NCI-H510A treated with DMSO at 0.1 percent for 48 hours (cell line): ENCODE measurements at regions not wholly inside any gene's neighbourhood (a gene's known extent, or its start where the extent isn't known, plus 50 kb on each side); places are given as distances from the start of the nearest gene placed in this dataset.
"Not testable (repeated sequence)": the region's sequence is repeated elsewhere in the genome, so short reads cannot be mapped to it uniquely, and the experiment has no call there.

Source experiments
- DNase-seq: peaks from one replicate; lab custom pipeline; 2025; lab: John Stamatoyannopoulos, UW

DNA sequence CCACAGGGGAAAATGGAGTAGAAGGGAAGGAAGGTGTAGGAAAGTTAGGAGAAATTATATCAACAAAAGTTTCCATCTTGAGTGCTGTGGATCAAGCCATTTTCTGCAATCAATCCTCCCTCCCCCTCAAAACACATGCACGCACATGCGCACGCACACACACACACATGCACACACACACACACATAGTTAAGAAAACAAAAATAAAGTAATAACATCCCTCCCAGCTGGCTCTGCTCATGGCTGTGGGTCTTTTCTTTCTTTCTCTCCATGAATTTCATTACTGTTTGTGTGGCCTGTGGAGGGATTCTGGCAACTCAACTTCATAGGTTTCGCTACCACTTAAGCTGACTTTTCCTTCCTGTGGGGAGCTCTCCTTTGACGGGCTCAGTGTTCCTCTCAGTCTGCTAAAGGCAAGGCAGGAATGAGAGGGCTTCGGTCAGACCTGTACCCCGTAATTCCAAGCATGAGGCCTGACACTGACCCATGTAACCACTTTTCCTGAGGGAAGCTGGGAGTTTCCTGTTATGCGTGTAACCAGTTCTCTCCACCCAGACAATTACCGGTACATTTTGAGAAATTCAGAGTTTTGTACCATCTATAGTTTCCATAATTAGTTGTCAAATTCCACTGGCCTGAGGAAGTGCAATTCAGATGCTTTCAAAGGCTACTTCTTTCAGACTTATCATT is 79.8 kb downstream of the ZNF92 start:
- DNase-seq = no peak

DNA sequence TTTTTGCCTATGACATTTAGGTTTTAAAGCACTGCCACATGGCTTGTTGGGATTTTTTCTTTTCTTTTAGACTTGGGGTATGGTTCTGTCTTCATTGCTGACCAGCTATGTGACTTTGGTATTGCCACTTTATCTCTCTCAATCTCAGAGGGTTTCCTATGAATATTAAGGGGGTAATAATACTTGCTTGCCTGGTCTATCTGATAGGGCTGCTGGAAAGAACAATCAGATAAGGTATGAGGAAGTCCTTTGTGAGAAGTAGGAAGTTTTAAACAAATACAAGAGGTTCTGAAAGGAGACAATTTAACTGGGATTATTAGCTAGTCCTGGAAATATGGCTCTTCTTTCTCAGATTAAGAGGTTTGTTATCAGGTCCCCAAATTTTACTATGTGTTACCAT is 80.8 kb downstream of the ZNF92 start:
- DNase-seq = no peak

DNA sequence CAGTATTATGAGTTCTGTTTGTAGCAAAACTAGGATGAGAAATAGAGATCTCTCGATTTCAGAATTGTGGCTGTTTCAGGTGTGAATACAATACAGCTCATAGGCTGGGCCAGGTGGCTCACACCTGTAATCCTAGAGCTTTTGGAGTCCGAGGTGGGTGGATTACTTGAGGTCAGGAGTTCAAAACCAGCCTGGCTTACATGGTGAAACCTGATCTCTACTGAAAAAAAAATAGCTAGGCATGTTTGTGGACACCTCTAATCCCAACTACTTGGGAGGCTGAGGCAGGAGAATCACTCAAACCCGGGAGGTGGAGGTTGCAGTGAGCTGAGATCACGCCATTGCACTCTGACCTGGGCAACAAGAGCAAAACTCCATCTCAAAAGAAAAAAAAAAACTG is 81.4 kb downstream of the ZNF92 start:
- not testable (repeated sequence) for DNase-seq

DNA sequence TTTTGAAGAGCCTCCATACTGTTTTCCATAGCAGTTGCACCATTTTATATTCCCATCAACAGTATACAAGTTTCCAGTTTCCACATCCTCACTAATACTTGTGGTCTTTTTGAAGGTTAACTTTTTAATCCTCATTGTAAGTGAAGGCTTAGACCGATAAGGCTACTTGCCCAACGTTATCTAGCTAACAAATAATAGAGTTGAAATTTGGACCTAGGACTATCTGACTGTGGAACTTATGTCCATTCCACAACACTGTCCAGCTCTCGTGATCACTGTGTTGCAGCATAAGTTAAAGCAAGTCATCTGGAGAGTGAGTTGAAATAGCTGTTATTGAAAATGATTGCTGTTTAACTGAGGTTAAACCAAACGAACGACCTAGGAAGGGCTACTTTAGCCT is 84.0 kb downstream of the ZNF92 start:
- no peak for DNase-seq

DNA sequence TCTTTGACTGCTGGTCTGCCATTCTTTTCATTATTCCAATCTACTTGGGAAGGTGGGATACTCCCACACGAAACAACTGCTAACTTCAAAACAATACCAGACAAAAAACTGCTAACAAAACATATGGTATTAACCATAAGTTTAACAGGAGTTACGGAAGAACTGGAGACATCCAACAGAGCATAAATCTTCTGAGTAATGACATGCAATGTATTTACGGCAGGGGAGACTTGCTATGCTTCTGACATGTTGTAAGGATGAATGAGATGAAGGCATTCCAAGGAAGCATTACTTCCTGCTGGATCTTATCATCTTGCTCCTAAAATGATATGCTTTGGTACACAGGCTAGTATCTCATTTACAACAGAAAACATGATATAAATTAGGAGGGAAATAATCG is 85.8 kb downstream of the ZNF92 start:
- no peak for DNase-seq

DNA sequence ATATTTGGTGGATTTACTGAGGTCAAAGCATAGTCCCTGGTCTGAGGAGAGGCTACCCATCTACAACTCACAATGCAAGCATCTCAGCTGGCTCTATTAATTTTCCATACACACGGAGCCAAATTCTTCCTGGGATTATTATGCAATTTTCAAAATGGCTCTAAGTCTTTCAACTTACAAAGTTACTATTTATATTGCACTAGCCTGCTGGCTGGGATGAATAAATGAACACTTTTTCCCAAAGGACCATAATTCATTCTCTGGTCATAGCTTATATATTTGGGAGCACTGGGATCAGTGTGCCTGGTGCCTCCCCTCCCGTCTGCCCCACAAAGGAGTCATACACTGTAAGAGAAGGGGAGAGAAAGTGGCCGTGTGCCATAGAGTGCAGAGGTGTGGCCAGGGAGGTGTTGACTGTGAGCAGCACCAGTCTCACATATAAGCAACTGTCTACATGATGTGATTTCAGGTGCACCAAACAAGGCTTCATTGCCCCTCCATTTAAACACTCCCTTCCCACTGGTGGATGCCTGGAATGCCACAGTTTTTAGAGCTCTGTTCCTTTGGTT is 88.6 kb downstream of the ZNF92 start:
- DNase-seq = no peak

DNA sequence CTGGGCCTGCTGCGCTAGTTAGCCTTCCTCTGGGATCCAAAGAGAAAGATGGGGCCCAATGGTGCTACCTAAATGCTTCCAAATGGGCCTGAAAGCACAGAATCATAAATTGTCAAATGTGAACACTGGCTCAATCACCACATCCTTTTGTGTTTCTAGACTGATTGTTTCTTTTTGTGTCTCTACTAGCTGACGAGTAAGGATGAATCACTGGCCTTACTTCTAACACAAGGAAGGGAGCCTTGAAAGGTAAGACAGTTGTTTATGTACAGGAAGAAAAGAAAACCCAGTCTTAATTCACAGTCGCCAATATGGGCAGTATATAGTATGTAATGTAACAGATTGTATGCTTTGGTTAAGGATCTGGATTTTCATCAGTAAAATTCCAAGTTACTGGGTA is 89.5 kb downstream of the ZNF92 start:
- DNase-seq = no peak

DNA sequence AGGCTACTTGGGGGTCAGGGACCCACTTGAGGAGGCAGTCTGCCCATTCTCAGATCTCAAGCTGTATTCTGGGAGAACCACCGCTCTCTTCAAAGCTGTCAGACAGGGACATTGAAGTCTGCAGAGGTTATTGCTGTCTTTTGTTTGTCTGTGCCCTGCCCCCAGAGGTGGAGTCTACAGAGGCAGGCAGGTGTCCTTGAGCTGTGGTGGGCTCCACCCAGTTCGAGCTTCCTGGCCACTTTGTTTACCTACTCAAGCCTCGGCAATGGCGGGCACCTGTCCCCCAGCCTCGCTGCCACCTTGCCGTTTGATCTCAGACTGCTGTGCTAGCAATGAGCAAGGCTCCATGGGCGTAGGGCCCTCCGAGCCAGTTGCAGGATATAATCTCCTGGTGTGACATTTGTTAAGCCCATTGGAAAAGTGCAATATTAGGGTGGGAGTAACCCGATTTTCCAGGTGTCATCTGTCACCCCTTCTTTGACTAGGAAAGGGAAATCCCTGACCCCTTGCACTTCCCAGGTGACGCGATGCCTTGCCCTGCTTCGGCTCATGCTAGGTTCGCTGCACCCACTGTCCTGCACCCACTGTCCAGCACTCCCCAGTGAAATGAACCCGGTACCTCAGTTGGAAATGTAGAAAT is 96.4 kb downstream of the ZNF92 start:
- DNase-seq = not testable (repeated sequence)

DNA sequence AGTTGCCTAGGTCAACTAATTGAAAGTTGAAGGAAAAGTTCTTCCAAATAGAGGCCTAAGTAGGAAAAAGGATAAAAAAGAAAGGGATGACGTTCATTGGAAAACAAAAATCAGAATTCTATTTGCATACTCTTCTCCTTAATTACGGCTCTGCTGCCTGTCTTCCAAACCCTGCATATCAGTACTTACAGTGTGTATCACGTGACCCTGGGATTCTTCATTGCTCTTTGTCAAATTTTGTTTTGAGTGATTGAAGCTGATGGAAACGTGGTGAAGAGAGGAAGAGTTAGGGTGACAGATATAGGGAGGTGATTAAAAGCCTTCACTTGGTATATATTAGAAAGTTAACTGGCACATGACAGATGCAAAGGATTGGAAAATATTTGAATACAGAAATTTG is 97.9 kb downstream of the ZNF92 start:
- no peak for DNase-seq

DNA sequence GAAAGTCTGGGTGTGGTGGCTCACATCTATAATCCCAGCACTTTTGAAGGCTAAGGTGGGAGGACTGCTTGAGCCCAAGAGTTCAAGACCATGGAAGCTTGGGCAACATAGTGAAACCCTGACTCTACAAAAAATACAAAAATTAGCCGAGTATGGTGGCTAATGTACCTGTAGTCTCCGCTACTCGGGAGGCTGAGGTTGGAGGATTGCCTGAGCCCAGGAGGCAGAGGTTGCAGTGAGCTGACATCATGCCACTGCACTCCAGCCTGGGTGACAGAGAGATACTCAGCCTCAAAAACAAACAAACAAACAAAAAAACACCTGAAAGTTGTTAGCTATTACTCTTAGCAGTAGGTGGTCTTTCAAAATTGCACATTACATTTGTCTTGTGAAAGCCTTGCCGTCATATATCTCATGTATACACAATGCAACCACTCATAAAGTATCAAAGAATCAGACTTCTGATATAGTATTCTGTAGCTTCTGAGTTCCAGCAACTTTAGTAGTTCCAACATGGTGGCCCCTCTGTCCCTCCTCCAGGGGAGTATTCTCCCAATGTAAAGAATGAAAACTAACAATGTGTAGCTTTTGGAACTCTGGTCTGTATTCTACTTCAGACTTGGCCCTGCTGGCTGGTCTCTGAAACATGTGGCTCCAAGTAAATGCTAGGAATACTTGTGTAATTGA is 101.5 kb downstream of the ZNF92 start:
- no peak for DNase-seq

DNA sequence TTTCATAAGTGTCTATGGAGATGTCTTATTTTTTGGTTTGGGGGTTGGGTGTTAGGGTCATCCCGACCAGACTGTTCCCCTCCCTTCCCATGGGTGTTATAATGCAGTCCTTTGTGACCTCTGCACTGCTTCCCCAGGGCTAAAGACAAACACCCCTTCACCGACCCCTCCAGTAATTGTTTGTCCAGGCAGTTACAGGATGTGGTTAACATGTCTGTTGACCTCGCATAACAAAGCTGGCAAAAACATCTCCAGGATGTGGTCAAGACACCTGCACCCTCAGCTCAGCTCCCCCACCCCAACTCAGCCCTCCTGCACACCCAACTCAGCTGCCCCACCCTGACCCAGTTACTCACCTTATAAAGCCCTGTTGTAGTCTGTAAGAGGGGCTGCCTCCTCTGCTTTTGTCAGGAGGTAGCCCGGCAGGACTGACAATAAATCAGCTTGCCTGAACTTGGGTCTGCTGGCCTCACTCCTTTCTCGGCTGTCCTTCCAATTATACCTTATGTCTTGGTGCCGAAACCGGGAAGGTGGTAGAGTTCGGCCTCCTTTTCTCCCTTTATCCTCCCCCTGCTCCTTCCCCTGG is 102.2 kb downstream of the ZNF92 start:
- DNase-seq = no peak

DNA sequence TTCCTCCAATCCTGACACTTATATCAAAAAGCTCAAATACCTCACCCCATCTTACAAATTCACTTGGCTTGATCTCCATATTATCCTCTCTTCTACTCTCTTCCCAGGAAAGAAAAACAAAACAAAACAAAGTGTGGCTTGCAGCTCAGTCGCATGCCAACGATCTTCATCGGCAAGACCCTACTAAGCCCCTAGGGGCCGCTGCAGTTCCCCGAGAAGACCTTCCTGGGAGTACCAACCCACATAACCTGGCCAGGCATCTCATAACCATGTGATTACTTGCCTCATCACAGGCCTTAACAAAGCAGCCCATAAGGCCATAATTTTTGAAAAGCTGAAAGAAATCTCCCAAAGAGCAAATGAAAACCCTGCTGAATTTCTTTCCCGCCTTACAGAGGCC is 103.7 kb downstream of the ZNF92 start:
- no peak for DNase-seq

DNA sequence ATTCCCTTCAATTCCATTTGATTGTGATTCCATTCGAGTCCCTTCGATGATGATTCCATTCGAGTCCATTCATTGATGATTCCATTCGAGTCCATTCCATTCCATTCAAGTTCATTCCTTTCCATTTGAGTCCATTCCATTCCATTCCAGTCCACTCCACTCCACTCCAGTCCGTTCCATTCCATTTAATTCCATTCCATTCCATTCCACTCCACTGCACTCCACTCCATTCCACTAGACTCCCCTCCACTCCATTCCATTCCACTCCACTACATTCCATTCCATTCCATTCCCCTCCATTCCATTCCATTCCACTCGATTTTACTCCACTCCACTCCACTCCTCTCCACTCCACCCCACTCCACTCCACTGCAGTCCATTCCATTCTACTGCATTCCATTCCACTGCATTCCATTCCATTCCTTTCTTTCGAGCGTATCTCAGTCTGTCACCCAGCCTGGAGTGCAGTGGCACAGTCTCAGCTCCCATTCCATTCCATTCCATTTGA is 115.7 kb downstream of the ZNF92 start:
- DNase-seq = no peak

DNA sequence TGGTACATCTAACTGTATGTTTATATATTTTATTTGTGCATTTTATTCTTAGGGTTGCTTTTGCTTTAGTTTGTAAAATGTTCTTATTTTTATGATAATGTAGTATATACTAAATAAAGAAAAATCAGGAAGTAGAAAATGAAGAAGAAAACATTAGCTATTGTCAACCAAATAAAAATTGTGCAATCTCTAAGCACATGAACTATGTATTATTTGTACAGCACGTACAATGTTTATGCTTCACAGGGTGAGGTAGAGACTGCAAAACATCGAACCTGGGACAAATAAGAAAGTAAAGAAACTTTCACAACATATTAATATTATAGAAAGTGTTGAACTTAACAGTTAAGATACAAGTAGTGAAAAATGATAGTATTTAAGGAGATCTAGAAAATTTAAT is 123.0 kb downstream of the ZNF92 start:
- DNase-seq = not testable (repeated sequence)

DNA sequence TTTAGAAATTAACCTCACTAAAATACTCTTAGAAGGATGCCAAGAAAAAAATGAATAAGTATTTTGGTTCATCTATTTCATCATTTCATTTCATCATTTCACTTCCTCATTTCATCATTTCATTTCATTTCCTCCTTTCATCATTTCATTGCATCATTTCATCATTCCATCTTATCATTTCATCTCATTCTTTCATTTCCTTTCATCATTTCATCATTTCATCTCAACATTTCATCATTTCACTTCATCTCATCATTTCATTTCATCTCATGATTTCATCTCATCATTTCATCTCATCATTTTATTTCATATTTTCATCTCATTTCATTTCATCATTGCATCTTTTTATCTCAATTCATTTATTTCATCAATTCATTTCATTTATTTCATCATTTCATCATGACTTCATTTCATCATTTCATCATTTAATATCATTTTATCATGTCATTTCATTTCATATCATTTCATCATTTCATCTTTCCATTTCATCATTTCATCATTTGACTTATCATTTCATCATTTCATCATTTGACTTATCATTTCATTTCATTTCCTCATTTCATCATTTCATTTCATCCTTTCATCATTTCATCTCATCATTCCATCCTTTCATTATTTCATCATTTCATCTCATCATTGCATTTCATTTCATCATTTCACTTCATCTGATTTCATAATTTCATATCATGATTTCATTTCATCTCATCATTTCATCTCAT is 129.9 kb downstream of the ZNF92 start:
- DNase-seq = no peak

DNA sequence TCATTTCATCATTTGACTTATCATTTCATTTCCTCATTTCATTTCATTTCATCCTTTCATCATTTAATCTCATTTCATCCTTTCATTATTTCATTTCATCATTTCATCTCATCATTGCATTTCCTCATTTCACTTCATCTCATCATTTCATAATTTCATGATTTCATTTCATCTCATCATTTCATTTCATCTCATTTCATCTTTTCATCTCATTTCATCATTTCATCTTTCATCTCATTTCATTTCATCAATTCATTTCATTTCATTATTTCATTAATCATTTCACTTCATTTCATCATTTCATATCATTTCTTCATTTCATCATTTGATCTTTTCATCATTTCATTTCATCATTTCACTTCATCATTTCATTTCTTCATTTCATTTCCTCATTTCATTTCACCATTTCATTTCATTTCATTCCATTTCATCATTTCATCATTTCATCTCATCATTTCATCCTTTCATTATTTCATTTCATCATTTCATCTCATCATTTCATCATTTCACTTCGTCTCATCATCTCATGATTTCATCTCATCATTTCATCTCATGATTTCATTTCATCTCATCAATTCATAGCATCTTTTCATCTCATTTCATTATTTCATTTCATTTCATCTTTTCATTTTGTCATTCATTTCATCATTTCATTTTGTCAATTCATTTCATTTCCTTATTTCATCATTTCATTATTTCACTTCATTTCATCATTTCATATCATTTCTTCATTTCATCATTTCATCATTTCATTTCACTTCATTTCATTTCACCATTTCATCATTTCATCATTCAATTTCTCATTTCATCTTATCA is 131.1 kb downstream of the ZNF92 start:
- not testable (repeated sequence) for DNase-seq

DNA sequence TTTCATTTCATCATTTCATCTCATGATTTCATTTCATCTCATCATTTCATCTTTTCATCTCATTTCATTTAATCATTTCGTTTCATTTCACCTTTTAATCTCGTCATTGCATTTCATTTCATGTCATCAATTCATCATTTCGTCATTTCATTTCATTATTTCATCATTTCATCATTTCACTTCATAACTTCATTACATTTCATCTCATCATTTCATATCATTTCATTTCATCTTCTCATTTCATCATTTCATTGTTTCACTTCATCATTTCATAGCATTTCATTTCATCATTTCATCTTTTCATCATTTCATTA is 131.6 kb downstream of the ZNF92 start:
- not testable (repeated sequence) for DNase-seq

DNA sequence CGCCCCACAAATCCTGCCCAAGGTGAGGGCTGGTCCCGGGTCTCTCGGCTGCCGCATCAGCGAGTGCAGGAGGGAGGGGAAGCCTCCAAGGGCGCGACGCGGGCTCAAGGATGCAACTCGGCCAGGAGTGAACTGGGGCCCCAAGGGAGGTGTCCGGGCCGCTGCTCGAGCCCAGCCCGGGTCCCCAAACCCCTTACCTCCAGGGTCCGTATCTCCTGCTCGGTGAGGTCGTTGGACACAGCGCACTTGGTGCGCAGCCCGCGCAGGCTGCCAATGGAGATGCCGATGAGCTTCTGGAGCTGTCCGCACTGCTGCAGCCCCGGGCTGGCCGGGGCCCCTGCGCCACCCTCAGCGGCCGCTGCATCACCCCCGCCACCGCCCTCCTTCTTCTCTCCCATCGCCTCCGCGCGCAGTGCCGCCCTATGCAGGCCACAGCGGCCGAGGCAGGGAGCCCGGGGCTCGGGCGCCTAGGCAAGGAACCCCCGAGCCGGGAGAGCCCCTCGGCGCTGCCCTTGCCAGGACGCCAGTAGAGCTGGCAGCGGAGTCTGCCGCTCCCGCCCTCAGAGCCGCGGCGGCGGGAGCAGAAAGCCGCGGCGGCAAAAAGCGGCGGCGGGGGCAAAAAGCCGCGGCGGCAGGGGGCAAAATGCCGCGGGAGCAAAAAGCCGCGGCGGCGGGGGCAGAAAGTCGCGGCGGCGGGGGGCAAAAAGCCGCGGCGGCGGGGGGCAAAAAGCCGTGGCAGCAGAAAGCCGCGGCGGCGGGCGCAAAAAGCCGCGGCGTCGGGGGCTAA is 135.1 kb downstream of the ZNF92 start:
- not testable (repeated sequence) for DNase-seq

DNA sequence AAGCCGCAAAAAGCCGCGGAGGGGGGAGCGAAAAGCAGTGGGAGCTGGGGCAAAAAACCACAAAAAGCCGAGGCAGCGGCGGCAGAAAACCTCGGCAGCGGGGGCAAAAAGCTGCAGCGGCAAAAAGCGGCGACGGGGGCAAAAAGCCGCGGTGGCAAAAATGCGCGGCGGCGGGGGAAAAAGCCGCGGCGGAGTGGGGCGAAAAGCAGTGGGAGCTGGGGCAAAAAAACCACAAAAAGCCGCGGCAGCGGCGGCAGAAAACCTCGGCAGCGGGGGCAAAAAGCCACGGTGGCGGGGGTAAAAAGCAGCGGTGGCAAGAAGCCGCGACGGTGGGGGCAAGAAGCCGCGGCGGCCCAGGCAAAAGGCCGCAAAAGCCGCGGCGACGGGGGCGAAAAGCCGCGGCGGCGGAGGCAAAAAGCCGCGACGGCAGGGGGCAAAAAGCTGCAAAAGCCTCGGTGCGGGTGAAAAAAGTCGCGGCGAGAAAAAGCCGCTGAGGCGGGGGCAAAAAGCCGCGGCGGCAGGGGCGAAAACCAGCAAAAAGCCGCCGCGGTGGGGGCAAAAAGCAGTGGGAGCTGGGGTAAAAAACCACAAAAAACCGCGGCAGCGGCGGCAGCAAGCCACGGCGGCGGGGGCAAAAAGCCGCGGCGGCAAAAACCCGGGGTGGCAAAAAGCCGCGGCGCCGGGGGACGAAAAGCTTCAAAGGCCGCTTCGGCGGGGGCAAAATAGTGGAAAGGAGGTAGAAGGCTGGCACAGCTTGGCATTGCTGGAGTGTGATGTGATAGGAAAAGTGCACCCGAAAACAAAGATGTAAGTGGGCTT is 135.9 kb downstream of the ZNF92 start:
- DNase-seq = no peak
